Neural cell (in vitro differentiated cells): ENCODE measurements at regions not wholly inside any gene's neighbourhood (a gene's known extent, or its start where the extent isn't known, plus 50 kb on each side); places are given as distances from the start of the nearest gene placed in this dataset.
"Not testable (repeated sequence)": the region's sequence is repeated elsewhere in the genome, so short reads cannot be mapped to it uniquely, and the experiment has no call there.

ENCODE experiments used
- CTCF ChIP-seq: fragments of 450-650 bp; IDR thresholded peaks from 2 replicates; pipeline ENCODE4 v1.5.1; 2014; ENCODE audit warnings: antibody characterized with exemption, mild to moderate bottlenecking, moderate library complexity; ENCODE audit not compliant: poor library complexity, severe bottlenecking
- EP300 ChIP-seq: fragments of 450-650 bp; conservative IDR thresholded peaks from 2 replicates; pipeline ENCODE4 v1.6.1; 2014; ENCODE audit warnings: antibody characterized with exemption, mild to moderate bottlenecking, moderate library complexity; ENCODE audit not compliant: poor library complexity, severe bottlenecking
- REST ChIP-seq: IDR thresholded peaks from 2 replicates; pipeline ENCODE4 v1.6.1; 2012; ENCODE audit warnings: borderline replicate concordance
- SMC3 ChIP-seq: fragments of 450-650 bp; conservative IDR thresholded peaks from 2 replicates; pipeline ENCODE4 v1.6.1; 2014; ENCODE audit warnings: antibody characterized with exemption, mild to moderate bottlenecking, moderate library complexity; ENCODE audit not compliant: poor library complexity

- not testable (repeated sequence) for TF ChIP-seq EP300, CTCF, REST, SMC3
Observed at GRCh38 chr9:2555899-2556600, 65.5 kb upstream of the VLDLR start.
